ENCODE measurements at regions not wholly inside any gene's neighbourhood (a gene's known extent, or its start where the extent isn't known, plus 50 kb on each side); places are given as distances from the start of the nearest gene placed in this dataset.
"Not testable (repeated sequence)": the region's sequence is repeated elsewhere in the genome, so short reads cannot be mapped to it uniquely, and the experiment has no call there.

GRCh38 chr3:181925841-181926240, 214.1 kb downstream of the SOX2 start:
- not testable (repeated sequence) for DNase-seq

DNA sequence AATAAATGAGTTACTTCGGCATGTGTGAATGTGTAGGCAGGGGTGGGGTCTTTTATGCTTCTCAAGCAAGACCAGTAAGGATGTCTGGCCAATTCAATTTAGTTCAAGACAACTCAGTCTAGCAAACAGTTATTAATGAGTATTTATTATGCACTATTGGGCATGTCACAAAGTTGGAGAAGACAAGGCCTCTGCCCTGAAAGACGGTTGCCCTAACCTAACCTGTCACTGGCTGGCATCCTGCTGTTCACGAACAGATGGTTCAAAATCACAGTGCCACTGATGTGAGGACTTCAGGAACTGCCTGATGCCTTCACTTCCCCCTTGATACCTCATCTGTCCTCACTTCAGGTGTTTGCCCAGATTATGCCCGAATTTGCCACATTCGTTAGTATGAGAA, 217.8 kb downstream of the SOX2 start:
- DNase-seq, result no peak

- DNase-seq, result no peak
Observed at GRCh38 chr3:181930105-181930504, 218.4 kb downstream of the SOX2 start.

GRCh38 chr3:181932039-181932438, 220.3 kb downstream of the SOX2 start:
- DNase-seq, result no peak

- DNase-seq, result no peak
Observed at GRCh38 chr3:181933052-181933618, 221.4 kb downstream of the SOX2 start.

DNA sequence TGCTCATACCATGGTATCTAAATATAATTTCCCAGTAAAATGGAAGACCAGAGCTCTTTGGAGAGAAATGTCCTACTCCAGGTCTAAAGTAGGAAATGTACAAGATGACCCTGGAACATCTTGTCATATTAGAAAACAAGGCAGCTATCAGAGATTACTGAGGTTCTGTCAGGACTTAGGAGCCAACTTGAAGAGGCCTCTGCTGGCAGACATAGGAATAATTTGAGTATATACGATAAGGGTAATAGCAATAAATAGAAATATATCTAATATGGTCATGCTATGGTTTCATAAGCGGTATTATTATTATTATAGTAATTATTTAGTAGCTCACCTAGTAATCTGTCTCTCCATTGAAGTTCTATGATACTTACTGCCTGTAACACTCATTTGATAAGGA, 224.2 kb downstream of the SOX2 start:
- no peak for DNase-seq

DNA sequence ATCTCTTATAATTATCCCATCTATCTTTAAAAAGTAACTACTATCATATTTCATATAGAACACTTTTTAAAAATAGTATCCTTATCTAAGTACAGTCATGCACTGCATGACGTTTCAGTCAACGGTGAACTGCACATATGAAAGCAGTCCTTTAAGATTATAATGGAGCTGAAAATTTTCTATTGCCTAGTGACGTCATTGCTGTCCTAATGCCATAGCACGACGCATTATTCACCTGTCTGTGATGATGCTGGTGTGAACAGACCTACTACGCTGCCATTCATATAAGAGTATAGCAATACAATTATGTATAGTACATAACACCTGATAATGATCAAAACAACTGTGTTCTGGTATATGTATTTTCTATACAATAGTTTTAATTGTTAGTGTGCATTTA, 225.0 kb downstream of the SOX2 start:
- no peak for DNase-seq

- not testable (repeated sequence) for DNase-seq
Observed at GRCh38 chr3:181938580-181938979, 226.9 kb downstream of the SOX2 start.

- no peak for DNase-seq
Observed at GRCh38 chr3:181940703-181941102, 229.0 kb downstream of the SOX2 start.

DNA sequence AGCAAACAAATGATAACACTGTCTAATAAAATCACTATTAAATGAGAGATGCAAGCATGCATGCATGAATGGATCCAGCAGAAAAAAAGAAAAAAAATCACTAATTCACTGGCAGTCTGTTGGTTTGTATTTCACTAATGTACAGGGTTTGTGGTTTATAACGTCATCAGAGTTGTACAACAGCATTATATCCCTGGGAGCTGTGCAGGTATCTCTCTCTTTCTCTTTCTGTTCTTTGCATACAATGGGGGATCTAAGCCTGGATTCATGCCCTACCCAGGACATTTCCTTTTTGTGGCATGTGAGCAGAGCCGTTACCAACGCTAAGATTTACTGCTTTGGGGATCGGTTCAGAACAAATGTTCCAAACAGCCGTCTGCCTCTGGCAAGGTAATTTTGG, 229.5 kb downstream of the SOX2 start:
- DNase-seq, result no peak

DNA sequence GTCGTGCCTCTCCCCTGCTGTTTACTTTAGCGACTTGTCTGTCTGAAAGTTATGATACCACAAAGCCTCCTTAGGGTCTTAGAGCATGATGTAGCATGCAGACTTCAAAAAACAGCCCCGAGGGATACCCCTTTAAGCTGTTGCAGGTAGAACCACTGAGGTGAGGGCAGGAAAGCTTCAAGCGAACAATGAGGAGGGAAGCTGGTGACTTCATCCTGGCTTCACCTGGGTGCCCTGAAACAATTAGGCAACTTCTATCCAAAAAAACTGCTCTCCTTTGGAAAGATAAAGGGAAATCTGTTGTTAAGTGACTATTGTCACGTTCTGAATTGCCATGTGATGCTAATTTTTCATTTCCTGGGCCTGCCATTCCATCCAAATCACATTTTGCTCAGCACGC, 231.6 kb downstream of the SOX2 start:
- DNase-seq, result no peak

- DNase-seq, result no peak
Observed at GRCh38 chr3:181947606-181948005, 235.9 kb downstream of the SOX2 start.

DNA sequence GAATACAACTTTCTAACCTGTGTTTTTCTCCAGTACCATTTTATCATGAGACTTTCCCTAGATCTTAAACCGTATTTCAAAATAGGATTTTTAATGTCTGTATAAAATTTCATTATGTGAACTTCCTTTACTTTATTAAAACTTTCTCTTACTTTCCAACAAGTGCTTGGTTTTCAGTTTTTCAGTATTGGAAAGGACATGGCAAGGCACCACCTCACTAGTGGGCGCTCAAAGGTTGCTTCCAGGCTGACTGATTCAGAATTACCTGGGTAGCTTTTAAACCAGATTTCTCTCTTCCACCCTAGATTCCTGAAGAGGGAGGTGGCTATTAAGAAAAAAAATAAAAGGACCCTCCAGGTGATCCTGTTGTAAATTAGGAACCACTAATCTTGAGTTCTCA, 236.6 kb downstream of the SOX2 start:
- DNase-seq, result no peak

DNA sequence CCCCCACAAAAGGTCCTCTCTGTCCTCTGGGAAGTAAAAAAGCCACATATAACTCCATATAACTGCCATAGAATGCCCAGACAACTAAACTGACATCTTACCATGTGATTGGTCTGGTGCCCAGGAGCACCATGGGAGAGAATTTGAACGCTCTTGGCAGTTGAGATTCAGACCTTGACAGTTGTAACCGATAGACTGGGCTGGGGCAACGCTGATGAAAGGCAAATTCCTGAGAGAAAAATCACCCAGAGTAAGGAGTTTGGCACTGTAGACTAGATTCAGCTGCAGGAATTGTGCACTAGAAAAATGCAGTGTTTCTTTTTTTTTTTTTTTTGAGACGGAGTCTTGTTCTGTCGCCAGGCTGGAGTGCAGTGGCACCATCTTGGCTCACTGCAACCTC, 240.5 kb downstream of the SOX2 start:
- no peak for DNase-seq

DNA sequence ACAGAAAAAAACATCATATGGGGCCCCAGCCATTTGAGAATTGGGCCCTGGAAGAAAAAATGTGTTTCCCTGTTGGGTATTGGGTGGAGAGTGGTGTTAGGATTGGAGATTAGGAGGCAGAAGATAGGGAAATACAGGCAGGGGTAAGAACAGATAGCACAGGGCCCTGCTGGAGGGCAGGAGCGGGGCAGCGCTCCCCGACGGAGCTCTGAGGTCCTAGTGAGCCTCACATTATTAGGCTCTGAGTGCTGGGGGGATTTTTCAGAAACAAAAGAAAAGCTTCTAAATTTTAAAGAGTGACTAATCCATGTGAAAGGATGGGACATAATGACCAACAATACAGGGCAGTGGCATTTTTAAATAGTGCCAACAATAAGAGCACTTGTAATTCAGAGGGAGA, 241.2 kb downstream of the SOX2 start:
- DNase-seq, result no peak

GRCh38 chr3:181955566-181955965, 243.8 kb downstream of the SOX2 start:
- DNase-seq, result no peak

GRCh38 chr3:181956122-181956521, 244.4 kb downstream of the SOX2 start:
- no peak for DNase-seq

DNA sequence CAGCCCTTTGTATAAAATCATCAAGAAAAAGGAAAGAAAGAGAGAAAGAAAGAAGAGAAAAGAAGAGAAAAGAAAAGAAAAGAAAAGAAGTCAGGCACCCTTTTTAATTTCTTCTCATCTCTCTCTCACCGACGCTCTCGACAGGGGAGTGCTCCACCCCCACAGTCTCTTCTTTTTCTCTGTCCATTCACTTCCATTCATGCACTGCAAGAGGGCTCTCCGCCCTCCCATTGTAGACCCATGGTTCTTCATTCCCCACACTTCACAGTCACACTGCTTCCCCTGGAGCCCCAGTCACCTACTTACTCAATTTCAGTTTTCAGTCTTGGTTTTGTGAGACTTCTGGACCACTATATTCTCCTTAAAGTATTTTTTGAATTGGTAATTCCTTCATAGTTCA, 254.7 kb downstream of the SOX2 start:
- DNase-seq, result no peak

DNA sequence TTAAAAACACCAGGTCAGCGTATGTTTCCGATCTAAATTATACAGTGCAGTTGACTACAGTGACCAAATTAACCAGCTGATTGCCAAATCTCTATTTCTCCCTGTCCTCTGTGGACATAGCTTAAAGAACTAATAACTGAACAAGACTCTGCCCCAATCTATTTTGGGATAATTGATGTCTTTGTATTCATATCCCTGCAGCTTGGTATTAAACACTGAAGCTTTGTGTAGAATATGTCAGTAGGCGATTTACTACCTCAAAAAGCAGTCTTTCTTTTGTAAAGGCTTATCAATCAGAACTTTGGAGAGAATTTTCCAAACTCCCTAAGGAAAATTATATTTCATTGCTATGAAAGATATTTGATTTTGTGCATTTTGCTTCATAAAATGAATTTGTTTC, 258.2 kb downstream of the SOX2 start:
- no peak for DNase-seq

GRCh38 chr3:181971424-181971823, 259.7 kb downstream of the SOX2 start:
- DNase-seq, result no peak

DNA sequence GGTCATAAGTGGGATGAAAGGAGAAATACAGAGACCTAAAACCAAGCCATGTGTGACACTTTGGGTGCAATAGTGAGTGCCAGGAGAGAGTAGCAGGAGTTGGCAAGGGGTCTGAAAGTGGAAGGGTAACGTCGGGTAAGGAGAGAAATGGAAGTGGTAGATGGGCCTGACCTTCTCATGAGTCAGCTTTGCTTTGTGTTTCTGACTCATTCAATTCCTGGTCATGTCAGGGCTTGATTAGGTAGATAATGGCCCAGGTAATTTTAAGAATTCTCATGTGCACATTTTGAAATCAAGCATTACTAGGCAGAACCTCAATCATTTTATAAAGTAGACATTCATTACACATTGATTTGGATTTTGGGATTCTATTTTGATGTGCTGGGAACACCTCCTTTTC, 262.5 kb downstream of the SOX2 start:
- no peak for DNase-seq

DNA sequence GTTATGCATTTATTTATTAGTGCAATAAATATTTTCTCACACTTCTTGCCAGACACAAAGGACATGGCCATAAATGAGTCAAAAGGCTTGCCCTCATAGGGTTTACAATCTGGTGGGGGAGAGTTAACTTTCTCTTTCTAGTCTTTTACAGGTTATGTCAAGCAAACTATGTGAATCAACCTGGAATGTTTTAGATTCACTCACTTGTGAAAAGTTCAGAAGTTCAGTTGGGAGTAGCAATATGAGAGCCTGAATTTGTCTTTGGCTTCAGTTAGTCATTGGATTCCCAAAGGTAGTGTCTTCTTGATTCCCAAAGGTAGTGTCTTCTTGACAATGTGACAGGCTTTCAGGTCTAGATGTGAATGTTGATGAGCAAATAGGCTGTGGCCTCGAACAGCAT, 264.8 kb downstream of the SOX2 start:
- DNase-seq, result no peak

DNA sequence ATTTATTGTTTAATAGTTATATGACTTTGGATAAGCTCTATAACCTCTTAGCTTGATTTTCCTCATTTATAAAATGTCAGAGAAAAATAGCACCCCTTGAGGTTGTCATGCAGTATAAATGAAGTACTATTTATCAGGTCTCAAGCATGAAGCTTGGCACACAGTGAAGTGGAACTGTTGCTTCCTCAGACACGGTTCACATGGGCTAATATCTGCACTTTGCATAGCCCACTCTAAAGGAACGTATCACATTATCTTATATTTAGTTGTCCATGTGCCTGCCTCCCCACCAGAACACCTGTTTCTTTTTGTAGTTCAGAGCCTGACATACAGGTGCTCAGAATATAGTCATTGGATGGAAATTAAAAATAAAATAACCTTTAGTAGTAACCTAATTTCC, 273.7 kb downstream of the SOX2 start:
- DNase-seq, result no peak

- no peak for DNase-seq
Observed at GRCh38 chr3:181987736-181988135, 276.0 kb downstream of the SOX2 start.

- DNase-seq, result no peak
Observed at GRCh38 chr3:181998828-181999227, 287.1 kb downstream of the SOX2 start.

GRCh38 chr3:181999314-181999713, 287.6 kb downstream of the SOX2 start:
- DNase-seq, result no peak
